ENCODE measurements at regions not wholly inside any gene's neighbourhood (a gene's known extent, or its start where the extent isn't known, plus 50 kb on each side); places are given as distances from the start of the nearest gene placed in this dataset.
A peak's percentile ranks its signal among the peaks of the same experiment; 100 is the strongest.

DNA sequence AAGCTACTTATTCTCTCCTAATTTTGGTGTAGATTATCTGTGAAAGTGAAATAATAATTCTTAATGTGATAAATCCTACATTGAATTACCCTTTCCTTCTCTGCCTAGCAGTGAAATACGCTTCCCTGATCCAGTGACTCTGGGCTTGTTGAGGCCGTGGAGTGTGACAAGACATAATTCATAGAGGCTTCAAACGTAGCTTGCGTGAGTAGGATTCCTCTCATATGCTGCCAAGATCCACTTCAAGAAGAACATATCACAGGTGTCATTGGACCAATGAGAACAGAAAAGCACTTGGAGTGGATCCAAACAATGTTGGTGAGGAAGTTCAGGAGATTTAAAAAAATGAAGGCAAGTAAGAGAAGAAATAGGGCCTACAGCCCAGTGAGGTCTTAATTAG lies 221.3 kb upstream of the TMEFF2 start:
- no peak overlapping the region for H2BK15ac ChIP-seq (ENCODE audit: low read length)
- no peak for FAIRE-seq

More for the DNA sequence above, 221.3 kb upstream of the TMEFF2 start:
- no peak for TF ChIP-seq POLR2AphosphoS5 (IDR thresholded peaks at IDR 0.05; ENCODE audit: low read depth, low read length)
- Histone ChIP-seq H2AK5ac (ENCODE audit: low read depth, low read length) (no peak overlapping the region), H3K27me3 (replicated peaks in 1 of 4; ENCODE audit: control insufficient read depth in 3 of 4, extremely low read depth in 1 of 4, insufficient read depth in 3 of 4, low read length in 3 of 4) (no peaks in the 10 kb centered on the region), H3K4me1 (replicated peaks in 1 of 4; ENCODE audit: control insufficient read depth in 3 of 4, insufficient read depth in 4 of 4, low read length in 3 of 4) (no peaks in the 10 kb centered on the region), H3K23me2 (ENCODE audit: low read depth, low read length) (no peaks in the 10 kb centered on the region; the same call in 1 of the 2 replicates), H4K5ac (ENCODE audit: insufficient read length, low read depth, low read length) (no peak overlapping the region), H3K4me3 (ENCODE audit: extremely low read depth in 1 of 4, insufficient read depth in 2 of 4, low read depth in 3 of 4, low read length in 4 of 4) (no peak overlapping the region), H3K9ac (replicated peaks in 1 of 4; ENCODE audit: extremely low read depth in 1 of 4, low read depth in 3 of 4, low read length in 3 of 4) (no peak overlapping the region), H3K36me3 (ENCODE audit: control insufficient read depth in 2 of 4, insufficient read depth in 4 of 4, low read length in 3 of 4) (no peaks in the 10 kb centered on the region), H2BK20ac (ENCODE audit: low read length) (no peak overlapping the region), H3K23ac (ENCODE audit: insufficient read length) (no peak overlapping the region), H3K79me2 (ENCODE audit: control insufficient read depth in 1 of 2, insufficient read depth in 2 of 2, low read length in 2 of 2) (no peaks in the 10 kb centered on the region), H2BK5ac (ENCODE audit: low read depth, low read length) (no peak overlapping the region), H4K8ac (ENCODE audit: extremely low read depth, insufficient read depth, low read length) (no peak overlapping the region), H2BK12ac (ENCODE audit: low read depth, low read length) (no peak overlapping the region), H4K91ac (replicated peaks; ENCODE audit: insufficient read length, low read length) (no peak overlapping the region), H3K56ac (replicated peaks; ENCODE audit: insufficient read length, low read depth, low read length) (no peak overlapping the region), H4K20me1 (replicated peaks in 1 of 2; ENCODE audit: control insufficient read depth in 1 of 2, insufficient read depth in 2 of 2, low read length in 2 of 2) (no peaks in the 10 kb centered on the region), H2BK120ac (replicated peaks; ENCODE audit: low read depth, low read length) (no peak overlapping the region), H2AFZ (ENCODE audit: low read length) (0 out of 2 replicates have a peak overlapping the region, but pooled peaks have one; percentile 3), H3K18ac (ENCODE audit: extremely low read depth, low read length) (no peak overlapping the region), H3K4me2 (ENCODE audit: insufficient read depth in 1 of 2, low read depth in 2 of 2, low read length in 2 of 2) (no peak overlapping the region), H3K4ac (replicated peaks; ENCODE audit: insufficient read length, low read depth, low read length) (no peak overlapping the region), H3K9me3 (ENCODE audit: insufficient read depth in 2 of 2, low read depth in 1 of 2, low read length in 1 of 2) (no peaks in the 10 kb centered on the region), H3K79me1 (ENCODE audit: low read depth, low read length) (no peaks in the 10 kb centered on the region), H3K14ac (ENCODE audit: insufficient read length) (no peak overlapping the region), H3K27ac (ENCODE audit: low read depth, low read length) (no peak overlapping the region)
- CTCF ChIA-PET (ENCODE audit: partially characterized antibody): no interaction called here
- 70% methylated on average over 4 of the region's 4 CpGs; no CpG with 5 or more reads in 1 of the 2 experiments for WGBS, 2 experiments (ENCODE audit: extremely low coverage in 1 of 2, insufficient coverage in 1 of 2, insufficient read length in 1 of 2, insufficient replicate concordance in 2 of 2, low coverage in 1 of 2, low lambda C conversion rate in 2 of 2, missing lambda C conversion rate in 1 of 2)
- POLR2A ChIA-PET (ENCODE audit: partially characterized antibody): no interaction called here
- DNase-seq (ENCODE audit: low read depth in 1 of 2, low spot score in 2 of 2): no peak
